ENCODE measurements at regions not wholly inside any gene's neighbourhood (a gene's known extent, or its start where the extent isn't known, plus 50 kb on each side); places are given as distances from the start of the nearest gene placed in this dataset.

DNA sequence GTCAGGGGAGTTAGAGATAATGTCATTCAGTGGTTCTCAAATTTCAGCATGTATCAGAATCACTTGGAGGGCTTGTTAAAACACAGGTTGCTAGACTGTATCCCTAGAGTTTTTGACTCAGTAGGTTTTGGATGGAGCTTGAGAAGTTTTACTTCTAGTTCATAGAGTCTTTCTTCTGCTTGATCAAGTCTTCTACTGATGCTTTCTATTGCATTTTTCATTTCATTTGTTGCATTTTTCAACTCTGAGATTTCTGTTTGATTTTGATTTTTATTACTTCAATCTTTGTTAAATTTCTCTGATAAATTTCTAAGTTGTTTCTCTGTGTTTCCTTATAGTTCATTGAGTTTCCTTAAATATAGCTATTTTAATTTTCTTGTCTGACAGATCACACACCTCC lies 361.4 kb downstream of the RAPGEF2 start:
- DNase-seq (no peak), ATAC-seq (ENCODE audit: low FRiP score in 2 of 2) (no peak)
- no peaks in the 10 kb centered on the region for H3K36me3 ChIP-seq
- H3K27ac ChIP-seq: no peak overlapping the region
- TF ChIP-seq, protein P1, sequence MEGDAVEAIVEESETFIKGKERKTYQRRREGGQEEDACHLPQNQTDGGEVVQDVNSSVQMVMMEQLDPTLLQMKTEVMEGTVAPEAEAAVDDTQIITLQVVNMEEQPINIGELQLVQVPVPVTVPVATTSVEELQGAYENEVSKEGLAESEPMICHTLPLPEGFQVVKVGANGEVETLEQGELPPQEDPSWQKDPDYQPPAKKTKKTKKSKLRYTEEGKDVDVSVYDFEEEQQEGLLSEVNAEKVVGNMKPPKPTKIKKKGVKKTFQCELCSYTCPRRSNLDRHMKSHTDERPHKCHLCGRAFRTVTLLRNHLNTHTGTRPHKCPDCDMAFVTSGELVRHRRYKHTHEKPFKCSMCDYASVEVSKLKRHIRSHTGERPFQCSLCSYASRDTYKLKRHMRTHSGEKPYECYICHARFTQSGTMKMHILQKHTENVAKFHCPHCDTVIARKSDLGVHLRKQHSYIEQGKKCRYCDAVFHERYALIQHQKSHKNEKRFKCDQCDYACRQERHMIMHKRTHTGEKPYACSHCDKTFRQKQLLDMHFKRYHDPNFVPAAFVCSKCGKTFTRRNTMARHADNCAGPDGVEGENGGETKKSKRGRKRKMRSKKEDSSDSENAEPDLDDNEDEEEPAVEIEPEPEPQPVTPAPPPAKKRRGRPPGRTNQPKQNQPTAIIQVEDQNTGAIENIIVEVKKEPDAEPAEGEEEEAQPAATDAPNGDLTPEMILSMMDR (IDR thresholded peaks at IDR 0.05): no peak
- no peak for TF ChIP-seq POLR2A (IDR thresholded peaks at IDR 0.05)
- peaks cover 0 to 16% (median 3%) of the 10 kb centered on the region in 4 donors for H3K9me3 ChIP-seq
- H3K4me3 ChIP-seq: no peak overlapping the region
- H3K27me3 ChIP-seq: no peaks in the 10 kb centered on the region
- no peaks in the 10 kb centered on the region for H3K4me1 ChIP-seq

DNA sequence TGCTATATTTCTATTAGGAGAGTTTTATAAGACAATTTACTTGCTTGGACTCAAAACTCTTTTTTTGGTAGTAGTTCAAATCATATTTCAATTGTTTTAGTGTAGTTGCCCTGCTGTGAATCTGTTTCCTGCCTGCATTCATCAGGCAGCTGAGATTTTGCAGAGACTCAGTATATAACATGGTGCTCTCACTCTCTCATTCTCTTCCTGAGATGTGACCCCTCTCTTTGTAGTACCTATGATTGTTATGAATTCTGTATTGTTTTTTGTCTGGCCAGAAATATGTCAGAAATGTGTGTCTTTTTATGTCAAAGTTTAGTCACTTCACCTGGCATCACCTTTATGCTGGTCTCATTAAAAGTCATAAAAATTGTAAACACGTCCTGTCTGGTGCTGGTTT lies 374.0 kb downstream of the RAPGEF2 start:
- H3K36me3 ChIP-seq: no peaks in the 10 kb centered on the region
- ATAC-seq (ENCODE audit: low FRiP score in 2 of 2): no peak
- WGBS, 2 donors: 63 to 82% methylated on average over 1 of the region's 1 CpG

DNA sequence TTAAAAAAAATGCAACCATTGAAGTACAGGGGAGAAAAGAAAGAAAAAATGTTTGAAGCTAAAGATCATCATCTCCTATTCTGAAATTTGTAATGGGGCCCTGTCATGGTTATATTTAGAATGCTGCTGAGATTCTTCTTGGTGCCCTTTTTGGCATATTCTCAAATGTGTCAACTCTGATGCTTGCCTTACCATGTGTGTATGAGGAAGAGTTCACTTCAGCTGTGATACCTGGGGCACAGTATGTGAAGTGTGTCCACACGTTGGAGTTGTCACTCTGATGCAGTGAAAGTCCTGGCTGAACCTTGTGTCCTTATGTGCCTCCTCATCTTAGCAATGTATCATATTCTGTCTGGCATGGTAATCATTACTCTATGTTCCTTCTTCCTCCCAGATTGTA lies 377.9 kb downstream of the RAPGEF2 start:
- WGBS, 2 donors: 38 to 43% methylated on average over 1 of the region's 1 CpG
- TF ChIP-seq POLR2A (IDR thresholded peaks at IDR 0.05): no peak
- no peak for TF ChIP-seq EP300 (IDR thresholded peaks at IDR 0.05)
- no peaks in the 10 kb centered on the region for H3K9me3 ChIP-seq
- no peaks in the 10 kb centered on the region for H3K4me1 ChIP-seq
- DNase-seq: no peak
- ATAC-seq (ENCODE audit: low FRiP score in 2 of 2): no peak
- no peak overlapping the region for H3K27ac ChIP-seq
- no peaks in the 10 kb centered on the region for H3K27me3 ChIP-seq
- H3K4me3 ChIP-seq: no peak overlapping the region
- no peaks in the 10 kb centered on the region for H3K36me3 ChIP-seq

More for the DNA sequence above, 374.0 kb downstream of the RAPGEF2 start:
- H3K27me3 ChIP-seq: no peaks in the 10 kb centered on the region
- TF ChIP-seq POLR2A (IDR thresholded peaks at IDR 0.05) (no peak), EP300 (IDR thresholded peaks at IDR 0.05) (no peak), POLR2AphosphoS5 (IDR thresholded peaks at IDR 0.05) (no peak)
- TF ChIP-seq, protein P1 (IDR thresholded peaks at IDR 0.05): no peak
- DNase-seq: no peak
- no peaks in the 10 kb centered on the region for H3K4me1 ChIP-seq
- no peak overlapping the region for H3K4me3 ChIP-seq
- no peak overlapping the region for H3K27ac ChIP-seq
- H3K9me3 ChIP-seq: no peaks in the 10 kb centered on the region

DNA sequence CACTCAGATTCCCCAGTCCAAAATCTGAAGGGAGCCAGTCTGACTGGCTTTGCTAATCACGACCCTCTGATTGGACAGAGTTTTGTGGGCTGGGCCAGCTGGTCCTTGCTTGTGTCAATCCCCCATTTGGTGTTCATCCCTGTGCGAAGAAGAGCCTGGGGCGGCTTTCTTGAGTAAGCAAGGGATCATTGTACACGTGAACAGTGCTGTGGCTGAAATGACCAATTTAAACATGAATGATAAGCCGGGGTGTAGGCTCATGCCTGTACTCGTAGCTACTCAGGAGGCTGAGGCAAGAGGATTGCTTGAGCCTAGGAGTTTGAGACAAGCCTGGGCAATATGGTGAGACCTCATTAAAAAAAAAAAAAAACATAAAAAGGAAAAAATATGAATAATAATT lies 379.1 kb downstream of the RAPGEF2 start:
- no peaks in the 10 kb centered on the region for H3K9me3 ChIP-seq
- DNase-seq: no peak
- TF ChIP-seq, protein P1 (IDR thresholded peaks at IDR 0.05): no peak
- TF ChIP-seq POLR2AphosphoS5 (IDR thresholded peaks at IDR 0.05) (no peak), EP300 (IDR thresholded peaks at IDR 0.05) (no peak), POLR2A (IDR thresholded peaks at IDR 0.05) (no peak)
- ATAC-seq (ENCODE audit: low FRiP score in 2 of 2): no peak
- no peaks in the 10 kb centered on the region for H3K4me1 ChIP-seq
- WGBS, 2 donors: 79 to 85% methylated on average over 6 of the region's 6 CpGs
- no peaks in the 10 kb centered on the region for H3K36me3 ChIP-seq
- no peak overlapping the region for H3K27ac ChIP-seq
- no peak overlapping the region for H3K4me3 ChIP-seq
- no peaks in the 10 kb centered on the region for H3K27me3 ChIP-seq

DNA sequence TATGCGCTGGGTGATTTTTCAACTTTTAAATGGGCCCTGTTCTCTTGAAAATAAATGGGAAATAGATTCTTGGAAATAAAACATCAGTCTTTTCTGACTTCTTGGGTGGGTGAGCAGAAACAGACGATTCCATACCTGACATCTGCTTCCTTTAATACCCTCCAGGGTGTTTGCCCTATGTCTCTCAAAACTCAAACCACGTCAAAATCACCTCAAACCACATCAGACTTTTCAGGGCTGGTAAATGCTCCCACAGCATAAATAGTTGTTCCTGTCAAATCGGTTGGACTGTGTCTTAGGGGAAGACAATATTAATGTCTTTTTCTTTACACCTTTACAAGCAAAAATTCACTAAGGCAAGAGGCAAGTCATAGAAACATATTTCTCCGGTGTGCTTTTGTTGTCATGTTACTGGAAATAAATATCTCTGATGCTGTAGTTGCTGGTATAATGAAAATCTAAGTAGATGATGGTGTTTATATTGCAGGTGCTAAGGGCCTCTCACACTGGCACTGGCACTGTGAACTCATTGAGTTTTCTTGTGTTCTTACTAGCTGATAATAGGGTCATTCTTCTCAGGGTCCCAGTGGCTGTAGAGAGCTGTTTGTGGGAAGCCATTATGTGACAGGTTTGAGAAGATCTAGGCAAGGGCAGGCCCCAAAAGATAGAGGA lies 380.4 kb downstream of the RAPGEF2 start:
- Histone ChIP-seq H3K36me3 (no peaks in the 10 kb centered on the region), H3K4me3 (no peak overlapping the region), H3K27me3 (no peaks in the 10 kb centered on the region), H3K9me3 (no peaks in the 10 kb centered on the region), H3K27ac (no peak overlapping the region), H3K4me1 (no peaks in the 10 kb centered on the region)
- ATAC-seq (ENCODE audit: low FRiP score in 2 of 2) (no peak), DNase-seq (no peak)
- no peak for TF ChIP-seq EP300 (IDR thresholded peaks at IDR 0.05)
- TF ChIP-seq POLR2AphosphoS5 (IDR thresholded peaks at IDR 0.05): no peak
- TF ChIP-seq POLR2A (IDR thresholded peaks at IDR 0.05): no peak
- TF ChIP-seq, protein P1 (IDR thresholded peaks at IDR 0.05): no peak
- 68 to 72% methylated on average over 5 of the region's 5 CpGs for WGBS, 2 donors

All from upper lobe of left lung (tissue), 6 donors.